ENCODE measurements at regions not wholly inside any gene's neighbourhood (a gene's known extent, or its start where the extent isn't known, plus 50 kb on each side); places are given as distances from the start of the nearest gene placed in this dataset.
"Not testable (repeated sequence)": the region's sequence is repeated elsewhere in the genome, so short reads cannot be mapped to it uniquely, and the experiment has no call there.

DNA sequence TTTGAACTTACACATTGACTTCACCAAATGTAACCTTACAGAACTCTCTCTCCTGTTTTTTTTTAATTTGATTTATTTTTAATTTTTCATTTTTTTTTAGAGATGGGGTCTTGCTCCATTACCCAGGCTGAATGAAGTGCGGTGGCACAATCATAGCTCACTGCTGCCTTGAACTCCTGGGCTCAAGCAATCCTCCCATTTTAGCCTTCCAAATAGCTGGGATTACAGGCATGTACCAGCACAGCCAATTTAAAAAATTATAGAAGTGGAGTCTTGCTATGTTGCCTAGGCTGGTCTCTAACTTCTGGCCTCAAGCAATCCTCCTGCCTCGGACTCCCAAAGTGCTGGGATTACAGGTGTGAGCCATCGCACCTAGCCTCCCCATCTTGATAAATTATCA is 2889.7 kb upstream of the OR11H1 start:
- TF ChIP-seq, protein P1, sequence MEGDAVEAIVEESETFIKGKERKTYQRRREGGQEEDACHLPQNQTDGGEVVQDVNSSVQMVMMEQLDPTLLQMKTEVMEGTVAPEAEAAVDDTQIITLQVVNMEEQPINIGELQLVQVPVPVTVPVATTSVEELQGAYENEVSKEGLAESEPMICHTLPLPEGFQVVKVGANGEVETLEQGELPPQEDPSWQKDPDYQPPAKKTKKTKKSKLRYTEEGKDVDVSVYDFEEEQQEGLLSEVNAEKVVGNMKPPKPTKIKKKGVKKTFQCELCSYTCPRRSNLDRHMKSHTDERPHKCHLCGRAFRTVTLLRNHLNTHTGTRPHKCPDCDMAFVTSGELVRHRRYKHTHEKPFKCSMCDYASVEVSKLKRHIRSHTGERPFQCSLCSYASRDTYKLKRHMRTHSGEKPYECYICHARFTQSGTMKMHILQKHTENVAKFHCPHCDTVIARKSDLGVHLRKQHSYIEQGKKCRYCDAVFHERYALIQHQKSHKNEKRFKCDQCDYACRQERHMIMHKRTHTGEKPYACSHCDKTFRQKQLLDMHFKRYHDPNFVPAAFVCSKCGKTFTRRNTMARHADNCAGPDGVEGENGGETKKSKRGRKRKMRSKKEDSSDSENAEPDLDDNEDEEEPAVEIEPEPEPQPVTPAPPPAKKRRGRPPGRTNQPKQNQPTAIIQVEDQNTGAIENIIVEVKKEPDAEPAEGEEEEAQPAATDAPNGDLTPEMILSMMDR (conservative IDR thresholded peaks at IDR 0.05; ENCODE audit: low read length), result not testable (repeated sequence)
- not testable (repeated sequence) for TF ChIP-seq EZH2phosphoT487 (IDR thresholded peaks at IDR 0.05; ENCODE audit: borderline replicate concordance, low read depth, low read length)

Measured in OCI-LY7 (cell line).